OCI-LY3 (cell line): ENCODE measurements at regions not wholly inside any gene's neighbourhood (a gene's known extent, or its start where the extent isn't known, plus 50 kb on each side); places are given as distances from the start of the nearest gene placed in this dataset.

Experiments used
- CTCF ChIP-seq: fragments of 200-600, 300-600 bp; sonication (generic); IDR thresholded peaks from 2 replicates; pipeline ENCODE4 v1.5.1; 2014; ENCODE audit warnings: antibody characterized with exemption, low read length, low read depth
- EZH2phosphoT487 ChIP-seq: fragments of 200-600 bp; shearing (Covaris generic); IDR thresholded peaks from 2 replicates; pipeline ENCODE4 v1.6.1; 2018; ENCODE audit warnings: antibody characterized with exemption, mixed run types, low read depth

GRCh38 chr20:43241057-43241702 is 51.5 kb upstream of the PTPRT start:
- TF ChIP-seq CTCF: no peak
- no peak for TF ChIP-seq EZH2phosphoT487
